ENCODE measurements at regions not wholly inside any gene's neighbourhood (a gene's known extent, or its start where the extent isn't known, plus 50 kb on each side); places are given as distances from the start of the nearest gene placed in this dataset.

GRCh38 chrX:69365755-69366154 lies 138.4 kb upstream of the NALF2 start:
- Histone ChIP-seq H2AFZ (ENCODE audit: low read depth, low read length, poor library complexity, severe bottlenecking) (no peak overlapping the region), H3K36me3 (ENCODE audit: control insufficient read depth in 1 of 2, insufficient read depth in 2 of 2, low read length in 2 of 2) (no peaks in the 10 kb centered on the region), H3K79me2 (ENCODE audit: insufficient read depth, low read length) (no peaks in the 10 kb centered on the region), H3K9ac (ENCODE audit: low read length) (no peak overlapping the region), H3K27ac (ENCODE audit: low read depth, low read length) (no peak overlapping the region), H3K9me3 (ENCODE audit: control insufficient read depth in 1 of 2, insufficient read depth in 1 of 2, low read depth in 1 of 2, low read length in 2 of 2) (no peaks in the 10 kb centered on the region), H3K27me3 (ENCODE audit: insufficient read depth, low read length) (no peaks in the 10 kb centered on the region), H3K4me1 (ENCODE audit: control insufficient read depth in 1 of 2, insufficient read depth in 2 of 2, low read length in 2 of 2) (peaks cover 0 to 2% of the 10 kb centered on the region in 2 experiments; a peak in 1 of 4 replicates), H4K20me1 (ENCODE audit: insufficient read depth) (no peaks in the 10 kb centered on the region), H3K4me2 (ENCODE audit: low read length) (no peak overlapping the region), H3K9me2 (ENCODE audit: insufficient read depth) (no peaks in the 10 kb centered on the region), H3K4me3 (replicated peaks in 1 of 2; ENCODE audit: low read depth in 1 of 2, low read length in 2 of 2) (no peak overlapping the region)
- DNase-seq (ENCODE audit: low read depth, low spot score) (no peak), ATAC-seq (no peak)
- TF ChIP-seq EGR1 (IDR thresholded peaks at IDR 0.05; ENCODE audit: low read depth) (no peak), EZH2phosphoT487 (IDR thresholded peaks at IDR 0.05; ENCODE audit: borderline replicate concordance) (no peak), CTCF (IDR thresholded peaks at IDR 0.05 in 2 of 3, conservative IDR thresholded peaks at IDR 0.05 in 1 of 3; ENCODE audit: borderline replicate concordance in 1 of 3, insufficient read depth in 1 of 3, low read depth in 2 of 3, low read length in 2 of 3) (no peak), SRF (IDR thresholded peaks at IDR 0.05; ENCODE audit: low read depth) (no peak), JUND (IDR thresholded peaks at IDR 0.05) (no peak), ELF1 (IDR thresholded peaks at IDR 0.05; ENCODE audit: borderline replicate concordance, low read depth) (no peak), CBX3 (IDR thresholded peaks at IDR 0.05; ENCODE audit: low read depth) (no peak), RAD21 (IDR thresholded peaks at IDR 0.05; ENCODE audit: low read depth) (no peak), TCF7L2 (IDR thresholded peaks at IDR 0.05; ENCODE audit: borderline replicate concordance, extremely low read depth, insufficient read depth, insufficient read length) (no peak), ZNF274 (IDR thresholded peaks at IDR 0.05; ENCODE audit: low read depth, low read length) (no peak), POLR2AphosphoS5 (IDR thresholded peaks at IDR 0.05; ENCODE audit: low read depth, low read length) (no peak), SIN3A (IDR thresholded peaks at IDR 0.05; ENCODE audit: low read depth) (no peak), ZBTB33 (IDR thresholded peaks at IDR 0.05; ENCODE audit: extremely low read depth, insufficient replicate concordance, low read length) (no peak), YY1 (IDR thresholded peaks at IDR 0.05; ENCODE audit: extremely low read depth, insufficient replicate concordance, low read depth, low read length) (no peak), EZH2 (IDR thresholded peaks at IDR 0.05) (no peak), POLR2A (IDR thresholded peaks at IDR 0.05; ENCODE audit: borderline replicate concordance, extremely low read depth, insufficient read depth, insufficient read length) (no peak)
- TF ChIP-seq, protein P1, sequence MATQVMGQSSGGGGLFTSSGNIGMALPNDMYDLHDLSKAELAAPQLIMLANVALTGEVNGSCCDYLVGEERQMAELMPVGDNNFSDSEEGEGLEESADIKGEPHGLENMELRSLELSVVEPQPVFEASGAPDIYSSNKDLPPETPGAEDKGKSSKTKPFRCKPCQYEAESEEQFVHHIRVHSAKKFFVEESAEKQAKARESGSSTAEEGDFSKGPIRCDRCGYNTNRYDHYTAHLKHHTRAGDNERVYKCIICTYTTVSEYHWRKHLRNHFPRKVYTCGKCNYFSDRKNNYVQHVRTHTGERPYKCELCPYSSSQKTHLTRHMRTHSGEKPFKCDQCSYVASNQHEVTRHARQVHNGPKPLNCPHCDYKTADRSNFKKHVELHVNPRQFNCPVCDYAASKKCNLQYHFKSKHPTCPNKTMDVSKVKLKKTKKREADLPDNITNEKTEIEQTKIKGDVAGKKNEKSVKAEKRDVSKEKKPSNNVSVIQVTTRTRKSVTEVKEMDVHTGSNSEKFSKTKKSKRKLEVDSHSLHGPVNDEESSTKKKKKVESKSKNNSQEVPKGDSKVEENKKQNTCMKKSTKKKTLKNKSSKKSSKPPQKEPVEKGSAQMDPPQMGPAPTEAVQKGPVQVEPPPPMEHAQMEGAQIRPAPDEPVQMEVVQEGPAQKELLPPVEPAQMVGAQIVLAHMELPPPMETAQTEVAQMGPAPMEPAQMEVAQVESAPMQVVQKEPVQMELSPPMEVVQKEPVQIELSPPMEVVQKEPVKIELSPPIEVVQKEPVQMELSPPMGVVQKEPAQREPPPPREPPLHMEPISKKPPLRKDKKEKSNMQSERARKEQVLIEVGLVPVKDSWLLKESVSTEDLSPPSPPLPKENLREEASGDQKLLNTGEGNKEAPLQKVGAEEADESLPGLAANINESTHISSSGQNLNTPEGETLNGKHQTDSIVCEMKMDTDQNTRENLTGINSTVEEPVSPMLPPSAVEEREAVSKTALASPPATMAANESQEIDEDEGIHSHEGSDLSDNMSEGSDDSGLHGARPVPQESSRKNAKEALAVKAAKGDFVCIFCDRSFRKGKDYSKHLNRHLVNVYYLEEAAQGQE (IDR thresholded peaks at IDR 0.05; ENCODE audit: low read depth): no peak
- TF ChIP-seq, protein P2, sequence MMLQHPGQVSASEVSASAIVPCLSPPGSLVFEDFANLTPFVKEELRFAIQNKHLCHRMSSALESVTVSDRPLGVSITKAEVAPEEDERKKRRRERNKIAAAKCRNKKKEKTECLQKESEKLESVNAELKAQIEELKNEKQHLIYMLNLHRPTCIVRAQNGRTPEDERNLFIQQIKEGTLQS (IDR thresholded peaks at IDR 0.05): no peak
- ChIA-PET RAD21 (ENCODE audit: low non-redundant PET in 1 of 2, low total read pairs in 2 of 2, uncharacterized antibody in 2 of 2, unreplicated experiment in 2 of 2) (no interaction called here), CTCF (no interaction called here), POLR2A (no interaction called here)
- no TSS peak for BruUV-seq (replicated peaks)
- intact Hi-C loops (cut with micrococcal nuclease): no loop called here
